GM12891 (cell line): ENCODE measurements at regions not wholly inside any gene's neighbourhood (a gene's known extent, or its start where the extent isn't known, plus 50 kb on each side); places are given as distances from the start of the nearest gene placed in this dataset.

Experiments
- POLR2A ChIP-seq: IDR thresholded peaks from 2 replicates; pipeline ENCODE4 v1.6.1; 2011; ENCODE audit warnings: low read depth, low read length, control low read depth
- POLR2AphosphoS5 ChIP-seq: IDR thresholded peaks from 2 replicates; pipeline ENCODE4 v1.6.1; 2011; ENCODE audit warnings: low read depth, low read length, control low read depth

DNA sequence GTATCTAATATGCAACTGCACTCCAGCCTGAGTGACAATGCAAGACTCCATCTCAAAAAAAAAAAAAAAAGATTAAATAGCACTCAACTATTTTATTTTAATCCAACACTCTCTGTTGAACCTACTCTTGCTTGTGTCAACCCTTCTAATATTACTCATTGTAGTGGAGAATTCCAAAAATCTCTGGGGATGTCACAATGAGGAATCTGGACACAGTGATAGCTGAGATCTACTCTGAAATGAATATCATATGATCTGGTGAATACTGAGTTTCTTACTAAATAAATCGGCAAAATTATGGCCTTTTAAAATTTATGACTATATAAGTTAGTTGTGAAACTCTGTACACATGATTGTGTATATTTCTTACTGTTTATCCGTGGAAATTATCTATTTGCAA, 418.2 kb downstream of the BCAT1 start:
- TF ChIP-seq POLR2A (no peak), POLR2AphosphoS5 (no peak)
